ENCODE measurements at regions not wholly inside any gene's neighbourhood (a gene's known extent, or its start where the extent isn't known, plus 50 kb on each side); places are given as distances from the start of the nearest gene placed in this dataset.
"Not testable (repeated sequence)": the region's sequence is repeated elsewhere in the genome, so short reads cannot be mapped to it uniquely, and the experiment has no call there.

- DNase-seq (ENCODE audit: low spot score), result no peak
These were observed 62.0 kb downstream of the CAVIN4 start for GRCh38 chr9:100639854-100640253.

- no peak for DNase-seq (ENCODE audit: low spot score)
These were observed 62.7 kb downstream of the CAVIN4 start for GRCh38 chr9:100640447-100641050.

- DNase-seq (ENCODE audit: low spot score), result no peak
These were observed 63.3 kb downstream of the CAVIN4 start for GRCh38 chr9:100641166-100641565.

- no peak for DNase-seq (ENCODE audit: low spot score)
These were observed 75.0 kb downstream of the CAVIN4 start for GRCh38 chr9:100652850-100653249.

GRCh38 chr9:100653643-100654334 is 75.9 kb downstream of the CAVIN4 start:
- no peak for DNase-seq (ENCODE audit: low spot score)

GRCh38 chr9:100656851-100657250 is 79.0 kb downstream of the CAVIN4 start:
- DNase-seq (ENCODE audit: low spot score), result not testable (repeated sequence)

- DNase-seq (ENCODE audit: low spot score), result no peak
These were observed 83.8 kb downstream of the CAVIN4 start for GRCh38 chr9:100661668-100662067.

- DNase-seq (ENCODE audit: low spot score), result no peak
These were observed 84.2 kb downstream of the CAVIN4 start for GRCh38 chr9:100662122-100662521.

GRCh38 chr9:100667448-100667847 is 89.6 kb downstream of the CAVIN4 start:
- DNase-seq (ENCODE audit: low spot score), result no peak

- no peak for DNase-seq (ENCODE audit: low spot score)
These were observed 90.1 kb downstream of the CAVIN4 start for GRCh38 chr9:100668024-100668423.

GRCh38 chr9:100669968-100670367 is 92.1 kb downstream of the CAVIN4 start:
- no peak for DNase-seq (ENCODE audit: low spot score)

GRCh38 chr9:100670719-100671118 is 92.8 kb downstream of the CAVIN4 start:
- DNase-seq (ENCODE audit: low spot score), result no peak

- DNase-seq (ENCODE audit: low spot score), result no peak
These were observed 94.0 kb downstream of the CAVIN4 start for GRCh38 chr9:100671898-100672297.

- DNase-seq (ENCODE audit: low spot score), result no peak
These were observed 95.4 kb downstream of the CAVIN4 start for GRCh38 chr9:100673249-100673648.

GRCh38 chr9:100674419-100675122 is 96.7 kb downstream of the CAVIN4 start:
- DNase-seq (ENCODE audit: low spot score), result no peak

GRCh38 chr9:100679834-100680233 is 102.0 kb downstream of the CAVIN4 start:
- no peak for DNase-seq (ENCODE audit: low spot score)

- no peak for DNase-seq (ENCODE audit: low spot score)
These were observed 108.5 kb downstream of the CAVIN4 start for GRCh38 chr9:100686420-100686819.

GRCh38 chr9:100689635-100690034 is 111.8 kb downstream of the CAVIN4 start:
- DNase-seq (ENCODE audit: low spot score), result no peak

GRCh38 chr9:100690438-100690837 is 112.6 kb downstream of the CAVIN4 start:
- no peak for DNase-seq (ENCODE audit: low spot score)

GRCh38 chr9:100697339-100697738 is 119.5 kb downstream of the CAVIN4 start:
- DNase-seq (ENCODE audit: low spot score), result no peak

- DNase-seq (ENCODE audit: low spot score), result no peak
These were observed 121.1 kb downstream of the CAVIN4 start for GRCh38 chr9:100698945-100699344.

- no peak for DNase-seq (ENCODE audit: low spot score)
These were observed 121.8 kb downstream of the CAVIN4 start for GRCh38 chr9:100699668-100700067.

- no peak for DNase-seq (ENCODE audit: low spot score)
These were observed 122.9 kb downstream of the CAVIN4 start for GRCh38 chr9:100700689-100701318.
